ENCODE measurements at regions not wholly inside any gene's neighbourhood (a gene's known extent, or its start where the extent isn't known, plus 50 kb on each side); places are given as distances from the start of the nearest gene placed in this dataset.
"Not testable (repeated sequence)": the region's sequence is repeated elsewhere in the genome, so short reads cannot be mapped to it uniquely, and the experiment has no call there.

DNA sequence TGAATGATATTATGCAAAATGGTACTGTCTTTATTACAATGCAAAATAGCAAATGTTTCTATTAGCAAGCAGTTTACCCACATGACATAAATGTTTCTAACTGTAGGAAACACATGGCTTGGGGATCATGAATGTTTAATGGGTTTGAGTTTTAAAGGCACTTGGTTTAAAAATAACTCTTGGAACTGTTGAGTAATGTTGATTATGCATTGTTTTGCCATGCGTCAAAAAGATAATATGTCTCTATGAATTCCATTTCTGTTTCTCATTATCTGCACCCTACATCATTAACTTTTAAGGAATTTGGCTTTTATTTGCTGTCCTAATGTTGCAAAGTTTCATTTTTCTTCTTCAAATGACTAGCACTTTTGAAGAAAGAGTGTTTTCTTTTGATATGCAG lies 1355.5 kb downstream of the SUCLG1 start:
- CTCF ChIA-PET: no interaction called here
- H3K9me3 Mint-ChIP-seq (ENCODE audit: low read depth): peaks cover 15% of the 10 kb centered on the region
- ATAC-seq (no peak), DNase-seq (no peak)
- H3K4me1 Mint-ChIP-seq: no peaks in the 10 kb centered on the region
- H3K27ac Mint-ChIP-seq: no peak overlapping the region
- H3K36me3 Mint-ChIP-seq: no peaks in the 10 kb centered on the region
- no peak overlapping the region for H3K4me3 Mint-ChIP-seq
- H3K27me3 Mint-ChIP-seq: no peaks in the 10 kb centered on the region

DNA sequence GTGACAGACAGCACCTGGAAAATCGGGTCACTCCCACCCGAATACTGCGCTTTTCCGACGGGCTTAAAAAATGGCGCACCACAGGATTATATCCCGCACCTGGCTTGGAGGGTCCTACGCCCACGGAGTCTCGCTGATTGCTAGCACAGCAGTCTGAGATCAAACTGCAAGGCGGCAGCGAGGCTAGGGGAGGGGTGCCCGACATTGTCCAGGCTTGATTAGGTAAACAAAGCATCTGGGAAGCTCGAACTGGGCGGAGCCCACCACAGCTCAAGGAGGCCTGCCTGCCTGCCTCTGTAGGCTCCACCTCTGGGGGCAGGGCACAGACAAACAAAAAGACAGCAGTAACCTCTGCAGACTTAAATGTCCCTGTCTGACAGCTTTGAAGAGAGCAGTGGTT lies 1370.0 kb downstream of the SUCLG1 start:
- H3K27ac Mint-ChIP-seq; CTCF ChIA-PET; H3K9me3 Mint-ChIP-seq (ENCODE audit: low read depth); H3K36me3 Mint-ChIP-seq; H3K27me3 Mint-ChIP-seq; ATAC-seq; H3K4me3 Mint-ChIP-seq; H3K4me1 Mint-ChIP-seq; DNase-seq: not testable (repeated sequence)

DNA sequence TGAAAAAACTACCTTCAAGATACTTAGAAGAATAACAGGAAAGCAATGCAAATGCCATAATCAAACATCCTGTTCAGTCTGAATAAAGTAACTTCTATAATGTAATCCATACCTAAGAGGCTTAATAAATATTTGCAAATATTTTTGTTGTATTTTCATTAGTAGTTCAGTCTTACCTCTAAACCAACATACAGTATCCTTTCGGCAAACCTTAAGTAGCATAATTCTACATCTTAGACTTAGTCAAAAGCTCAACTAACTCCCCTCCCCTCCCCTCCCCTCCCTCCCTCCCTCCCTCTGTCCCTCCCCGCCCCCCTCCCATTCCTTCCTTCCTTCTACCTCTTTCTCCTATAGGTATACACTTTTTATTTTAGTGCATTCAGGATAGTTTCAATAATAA lies 1373.2 kb downstream of the SUCLG1 start:
- CTCF ChIA-PET: no interaction called here
- Mint-ChIP-seq H3K9me3 (ENCODE audit: low read depth) (peaks cover 6% of the 10 kb centered on the region), H3K27ac (no peak overlapping the region), H3K27me3 (no peaks in the 10 kb centered on the region), H3K4me1 (no peaks in the 10 kb centered on the region), H3K36me3 (no peaks in the 10 kb centered on the region), H3K4me3 (no peak overlapping the region)
- DNase-seq (no peak), ATAC-seq (no peak)

DNA sequence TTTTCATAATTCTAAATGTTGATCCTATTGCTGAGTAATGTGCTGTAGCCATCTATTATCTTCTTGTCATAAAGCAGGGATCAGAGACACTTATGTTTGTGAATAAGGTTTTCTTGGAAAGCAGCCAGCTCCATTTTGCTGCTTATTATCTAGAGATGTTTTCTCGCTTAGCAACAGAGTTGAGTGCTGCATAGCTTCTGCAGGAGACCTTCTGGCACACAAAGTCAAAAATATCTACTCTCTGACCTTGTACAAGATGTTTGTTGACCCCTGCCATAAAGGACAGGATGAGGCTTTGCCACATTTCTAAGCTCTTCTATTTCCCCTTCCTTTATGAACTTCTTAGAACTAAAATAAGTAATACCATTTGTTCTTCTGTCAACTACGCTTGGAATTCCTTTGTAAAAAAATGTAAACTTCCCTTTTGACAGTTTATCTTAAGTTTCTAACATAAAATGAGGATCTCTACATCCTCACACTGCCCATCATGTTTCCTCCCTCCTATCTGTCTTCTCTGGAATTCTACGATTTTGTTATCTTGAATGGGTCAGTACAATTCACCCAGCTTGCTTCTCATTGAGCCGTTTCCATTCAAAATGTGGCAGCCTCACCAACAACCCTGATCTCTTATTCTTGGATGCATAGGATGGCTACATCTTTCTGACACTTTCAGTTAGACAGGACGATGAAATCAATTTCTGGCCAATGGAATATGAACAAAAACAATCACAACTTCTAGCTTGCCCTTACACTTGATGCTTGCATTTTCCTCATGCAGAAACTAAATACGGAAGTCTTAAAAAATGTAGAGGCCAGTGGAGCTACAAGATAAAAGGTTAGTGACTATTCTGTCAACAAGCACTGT lies 1377.0 kb downstream of the SUCLG1 start:
- DNase-seq (no peak), ATAC-seq (no peak)
- CTCF ChIA-PET: no interaction called here
- Mint-ChIP-seq H3K9me3 (ENCODE audit: low read depth) (peaks cover 7% of the 10 kb centered on the region), H3K4me1 (no peaks in the 10 kb centered on the region), H3K27me3 (no peaks in the 10 kb centered on the region), H3K4me3 (no peak overlapping the region), H3K36me3 (no peaks in the 10 kb centered on the region), H3K27ac (no peak overlapping the region)

DNA sequence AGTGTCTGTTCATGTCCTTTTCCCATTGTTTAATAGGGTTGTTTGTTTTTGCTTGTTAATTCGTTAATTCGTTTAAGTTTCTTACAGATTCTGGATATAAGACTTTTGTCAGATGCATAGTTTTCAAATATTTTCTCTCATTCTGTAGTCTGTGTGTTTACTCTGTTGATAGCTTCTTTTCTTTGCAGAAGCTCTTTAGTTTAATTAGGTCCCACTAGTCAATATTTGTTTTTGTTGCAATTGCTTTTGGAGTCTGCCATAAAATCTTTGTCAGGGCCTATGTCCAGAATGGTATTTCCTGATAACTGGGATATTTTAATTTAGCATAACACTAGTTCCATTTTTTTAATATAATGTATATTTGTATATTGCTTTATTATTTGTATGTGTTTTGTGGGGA lies 1380.1 kb downstream of the SUCLG1 start:
- Mint-ChIP-seq H3K9me3 (ENCODE audit: low read depth) (peaks cover 9% of the 10 kb centered on the region), H3K36me3 (no peaks in the 10 kb centered on the region), H3K4me3 (no peak overlapping the region), H3K27me3 (no peaks in the 10 kb centered on the region), H3K4me1 (no peaks in the 10 kb centered on the region), H3K27ac (no peak overlapping the region)
- no peak for DNase-seq
- CTCF ChIA-PET: no interaction called here
- ATAC-seq: no peak

DNA sequence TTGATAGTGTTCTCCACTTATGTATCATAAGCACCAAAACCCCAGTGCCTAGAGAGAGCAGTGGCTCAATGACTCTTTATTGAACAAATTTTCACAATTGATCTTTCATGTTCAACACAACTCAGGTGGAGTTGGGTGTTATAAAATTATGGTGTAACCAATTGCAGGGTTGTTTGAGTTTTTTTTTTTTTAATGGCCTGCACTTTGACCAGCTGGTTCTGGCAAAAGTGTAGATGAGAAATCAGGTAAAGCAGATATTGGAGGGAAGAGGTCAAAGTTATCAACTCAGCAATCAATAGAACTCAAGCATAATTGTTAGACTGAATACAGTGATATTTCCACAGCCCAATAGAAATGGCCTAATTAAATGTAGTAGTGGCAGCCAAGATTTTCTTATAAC lies 1386.3 kb downstream of the SUCLG1 start:
- Mint-ChIP-seq H3K4me3 (no peak overlapping the region), H3K27me3 (no peaks in the 10 kb centered on the region), H3K27ac (no peak overlapping the region), H3K4me1 (no peaks in the 10 kb centered on the region), H3K9me3 (ENCODE audit: low read depth) (peaks cover 7% of the 10 kb centered on the region), H3K36me3 (no peaks in the 10 kb centered on the region)
- CTCF ChIA-PET: no interaction called here
- ATAC-seq: no peak
- no peak for DNase-seq

DNA sequence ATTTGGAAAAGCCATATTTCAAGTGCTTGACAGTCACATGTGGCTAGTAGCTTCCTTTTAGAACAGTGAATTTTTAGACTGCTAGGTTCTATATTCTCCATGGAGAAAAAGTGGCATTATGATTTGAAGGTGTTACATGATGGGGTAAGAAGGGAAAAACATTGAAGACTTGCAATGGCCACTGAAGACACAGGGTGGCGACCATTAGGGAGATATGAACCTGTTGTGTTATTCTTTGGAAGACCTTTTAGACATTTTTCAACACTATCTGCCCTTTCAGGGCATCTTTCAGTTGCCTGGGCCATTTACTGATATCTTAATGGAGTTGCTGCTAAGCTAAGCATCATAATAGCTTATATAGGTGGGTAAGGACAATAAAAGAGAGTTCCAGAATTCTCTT lies 1387.2 kb downstream of the SUCLG1 start:
- H3K27me3 Mint-ChIP-seq: no peaks in the 10 kb centered on the region
- no peak for ATAC-seq
- peaks cover 3% of the 10 kb centered on the region for H3K9me3 Mint-ChIP-seq (ENCODE audit: low read depth)
- H3K4me3 Mint-ChIP-seq: no peak overlapping the region
- no peaks in the 10 kb centered on the region for H3K36me3 Mint-ChIP-seq
- CTCF ChIA-PET: no interaction called here
- H3K27ac Mint-ChIP-seq: no peak overlapping the region
- H3K4me1 Mint-ChIP-seq: no peaks in the 10 kb centered on the region
- DNase-seq: no peak

DNA sequence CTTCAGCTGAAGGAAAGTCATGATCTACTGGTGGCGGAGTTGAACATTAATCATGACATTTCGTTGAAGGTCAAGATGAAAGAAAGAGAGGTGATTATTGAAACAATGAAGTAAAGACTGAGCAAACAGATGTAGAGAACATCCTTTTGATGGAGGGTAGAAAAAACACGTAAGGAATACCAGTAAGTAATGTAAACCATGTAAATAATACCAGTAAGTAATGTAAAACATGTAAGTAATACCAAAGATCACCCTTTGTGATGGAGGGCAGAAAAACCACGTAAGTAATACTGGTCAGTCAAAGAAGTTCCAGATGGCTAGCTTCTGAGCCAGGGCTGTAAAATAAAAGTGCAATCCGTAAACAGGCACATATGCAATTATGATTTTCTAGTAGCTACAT lies 1387.7 kb downstream of the SUCLG1 start:
- Mint-ChIP-seq H3K9me3 (ENCODE audit: low read depth) (peaks cover 3% of the 10 kb centered on the region), H3K27ac (no peak overlapping the region), H3K4me1 (no peaks in the 10 kb centered on the region), H3K27me3 (no peaks in the 10 kb centered on the region), H3K36me3 (no peaks in the 10 kb centered on the region), H3K4me3 (no peak overlapping the region)
- CTCF ChIA-PET: no interaction called here
- DNase-seq (no peak), ATAC-seq (no peak)

DNA sequence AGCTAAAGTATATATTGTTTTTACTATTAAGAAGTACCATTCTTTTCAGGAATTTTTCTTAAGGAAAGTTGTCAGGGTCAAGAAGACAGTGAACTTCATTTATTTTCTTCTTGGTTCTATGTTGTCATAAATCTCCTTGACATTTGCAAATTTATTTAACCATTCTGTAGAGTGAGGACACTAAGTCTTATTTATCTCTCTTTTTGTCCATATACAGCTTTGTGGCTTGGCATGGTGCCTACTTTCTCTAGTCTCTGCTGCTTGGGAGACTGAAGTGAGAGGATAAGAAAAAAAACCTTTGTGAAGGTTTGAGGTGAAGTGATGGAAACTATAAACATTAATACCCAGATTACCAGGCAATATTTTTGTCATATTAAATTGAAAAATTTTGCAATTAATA lies 1389.4 kb downstream of the SUCLG1 start:
- no peaks in the 10 kb centered on the region for H3K27me3 Mint-ChIP-seq
- peaks cover under 1% of the 10 kb centered on the region for H3K9me3 Mint-ChIP-seq (ENCODE audit: low read depth)
- H3K36me3 Mint-ChIP-seq: no peaks in the 10 kb centered on the region
- no peak overlapping the region for H3K4me3 Mint-ChIP-seq
- ATAC-seq: no peak
- CTCF ChIA-PET: no interaction called here
- DNase-seq: no peak
- no peak overlapping the region for H3K27ac Mint-ChIP-seq
- H3K4me1 Mint-ChIP-seq: no peaks in the 10 kb centered on the region

DNA sequence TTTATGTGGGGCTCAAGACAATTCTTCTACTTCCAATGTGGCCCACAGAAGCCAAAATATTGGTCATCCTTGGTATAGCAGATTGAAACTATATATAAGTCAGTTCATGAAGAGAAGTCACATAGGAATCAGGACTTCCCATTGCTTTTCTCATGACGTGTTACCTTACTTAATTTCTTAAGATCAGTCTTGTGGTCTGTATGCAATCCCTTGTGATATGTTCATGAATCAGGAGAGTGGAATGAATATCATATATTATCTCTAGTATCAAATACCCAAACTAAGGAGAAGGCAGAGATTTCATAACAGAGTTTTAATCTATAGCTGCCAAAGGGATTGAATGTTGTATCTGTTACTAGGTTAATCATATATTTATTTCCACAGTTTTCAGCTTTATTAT lies 1390.4 kb downstream of the SUCLG1 start:
- Mint-ChIP-seq H3K4me1 (no peaks in the 10 kb centered on the region), H3K9me3 (ENCODE audit: low read depth) (no peaks in the 10 kb centered on the region), H3K27me3 (no peaks in the 10 kb centered on the region), H3K36me3 (no peaks in the 10 kb centered on the region), H3K4me3 (no peak overlapping the region), H3K27ac (no peak overlapping the region)
- CTCF ChIA-PET: no interaction called here
- DNase-seq (no peak), ATAC-seq (no peak)

DNA sequence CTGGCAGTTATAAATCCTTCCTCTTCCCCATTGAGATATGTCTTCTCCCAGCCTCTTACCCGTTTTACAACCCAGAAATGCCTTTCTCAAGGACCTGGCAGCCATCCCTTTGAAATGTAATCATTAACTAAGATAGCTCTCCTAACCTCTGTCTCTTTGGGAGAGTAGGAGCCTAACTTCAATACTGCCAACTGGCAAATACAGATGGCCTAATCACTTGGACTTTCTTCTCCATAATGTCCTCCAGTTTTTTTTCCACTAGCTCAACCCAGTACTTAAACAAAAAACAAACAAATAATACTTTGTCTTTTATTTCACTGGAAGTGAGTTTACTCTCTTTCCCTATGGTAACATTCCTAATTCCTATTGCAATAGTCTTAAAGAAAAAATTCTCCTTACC lies 1391.1 kb downstream of the SUCLG1 start:
- DNase-seq: no peak
- Mint-ChIP-seq H3K4me1 (no peaks in the 10 kb centered on the region), H3K4me3 (no peak overlapping the region), H3K27ac (no peak overlapping the region), H3K27me3 (no peaks in the 10 kb centered on the region), H3K36me3 (no peaks in the 10 kb centered on the region), H3K9me3 (ENCODE audit: low read depth) (no peaks in the 10 kb centered on the region)
- CTCF ChIA-PET: no interaction called here
- ATAC-seq: no peak

DNA sequence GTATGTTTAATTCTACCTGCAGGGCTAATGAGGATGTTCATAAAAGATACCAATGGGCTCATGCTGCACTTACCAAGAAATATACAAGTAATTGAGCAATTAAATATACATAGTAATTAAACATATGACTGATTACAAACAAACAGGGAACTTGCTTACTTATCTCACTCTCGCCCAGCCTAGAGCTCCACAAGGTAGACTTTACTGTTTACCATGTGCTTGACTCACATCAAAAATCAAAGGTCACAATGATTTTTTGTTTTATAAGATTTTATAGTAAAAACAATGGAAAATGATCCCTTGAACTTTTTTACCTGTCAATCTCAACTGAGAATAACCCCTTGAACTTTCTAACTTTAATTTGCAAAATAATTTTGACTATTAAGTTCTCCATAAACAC lies 1395.1 kb downstream of the SUCLG1 start:
- CTCF ChIA-PET: no interaction called here
- Mint-ChIP-seq H3K4me1 (no peaks in the 10 kb centered on the region), H3K36me3 (no peaks in the 10 kb centered on the region), H3K27ac (no peak overlapping the region), H3K4me3 (no peak overlapping the region), H3K9me3 (ENCODE audit: low read depth) (no peaks in the 10 kb centered on the region), H3K27me3 (no peaks in the 10 kb centered on the region)
- no peak for DNase-seq
- ATAC-seq: no peak

DNA sequence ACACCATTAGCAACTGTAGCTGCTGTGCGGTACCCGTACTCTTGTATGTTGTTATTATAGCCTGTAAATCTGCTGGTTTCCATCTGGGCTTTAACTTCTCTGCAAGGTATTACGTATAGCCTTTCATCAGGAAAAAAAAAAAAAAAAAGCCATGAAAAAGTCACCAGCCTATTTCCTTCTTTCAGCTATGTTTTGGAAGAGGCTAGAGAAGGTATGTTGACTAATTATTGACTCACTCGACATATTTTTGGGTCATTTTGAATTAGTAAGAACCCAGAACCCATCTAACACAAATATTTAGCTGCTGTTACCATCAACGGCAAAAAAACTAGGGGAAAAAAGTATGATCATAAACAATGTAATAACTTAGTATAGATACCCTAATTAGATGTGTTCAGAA lies 1395.6 kb downstream of the SUCLG1 start:
- ATAC-seq (no peak), DNase-seq (no peak)
- no peaks in the 10 kb centered on the region for H3K36me3 Mint-ChIP-seq
- no peak overlapping the region for H3K27ac Mint-ChIP-seq
- CTCF ChIA-PET: no interaction called here
- no peaks in the 10 kb centered on the region for H3K9me3 Mint-ChIP-seq (ENCODE audit: low read depth)
- H3K27me3 Mint-ChIP-seq: no peaks in the 10 kb centered on the region
- no peaks in the 10 kb centered on the region for H3K4me1 Mint-ChIP-seq
- H3K4me3 Mint-ChIP-seq: no peak overlapping the region

DNA sequence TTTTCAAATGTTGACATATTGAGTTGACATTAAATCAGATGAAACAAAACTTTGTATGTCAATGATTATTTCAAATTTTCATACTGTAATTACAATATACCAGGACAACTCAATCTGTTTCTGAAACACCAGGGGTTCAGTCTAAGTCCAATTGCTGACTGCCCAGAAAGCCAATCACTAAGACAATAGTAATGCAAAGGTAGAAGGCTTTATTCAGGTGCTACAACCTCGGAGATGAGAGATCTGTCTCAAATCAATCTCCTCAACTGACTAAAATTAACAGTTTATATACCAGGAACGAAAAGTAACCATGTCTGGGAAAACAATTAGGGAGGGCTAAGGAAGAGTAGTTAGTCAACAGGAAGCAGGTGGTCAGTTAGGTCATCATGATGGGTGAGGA lies 1400.4 kb downstream of the SUCLG1 start:
- Mint-ChIP-seq H3K4me1 (no peaks in the 10 kb centered on the region), H3K4me3 (no peak overlapping the region), H3K27ac (no peak overlapping the region), H3K9me3 (ENCODE audit: low read depth) (peaks cover 4% of the 10 kb centered on the region), H3K27me3 (no peaks in the 10 kb centered on the region), H3K36me3 (no peaks in the 10 kb centered on the region)
- no peak for ATAC-seq
- DNase-seq: no peak
- CTCF ChIA-PET: no interaction called here

All from activated CD8-positive, alpha-beta memory T cell treated with anti-CD3 and anti-CD28 coated beads, Interleukin-2, amount 10 ng/mL, durations not matched to agents 7 days and 5 days (primary cell).